Activated naive CD4-positive, alpha-beta T cell treated with anti-CD3 and anti-CD28 coated beads, Interleukin-2, amount 10 ng/mL, durations not matched to agents 7 days and 5 days (primary cell): ENCODE measurements at regions not wholly inside any gene's neighbourhood (a gene's known extent, or its start where the extent isn't known, plus 50 kb on each side); places are given as distances from the start of the nearest gene placed in this dataset.
"Not testable (repeated sequence)": the region's sequence is repeated elsewhere in the genome, so short reads cannot be mapped to it uniquely, and the experiment has no call there.

Experiments
- CTCF ChIA-PET: fragments of 350-600 bp; sonication (Branson Sonifier 250); formaldehyde crosslinking; loops from one replicate; lab custom pipeline; 2021; ENCODE audit warnings: antibody characterized with exemption; lab: Charles Lee
- DNase-seq: peaks from one replicate; pipeline ENCODE4 v3.0.0-alpha.2; 2020
- H3K27ac Mint-ChIP-seq: one replicate; pipeline ENCODE4 v1.8.0; 2021; ENCODE audit warnings: mild to moderate bottlenecking, moderate library complexity, mixed read lengths
- H3K27me3 Mint-ChIP-seq: one replicate; pipeline ENCODE4 v1.8.0; 2021; ENCODE audit warnings: mild to moderate bottlenecking, mixed read lengths
- H3K36me3 Mint-ChIP-seq: one replicate; pipeline ENCODE4 v1.8.0; 2021; ENCODE audit warnings: mixed read lengths
- H3K4me1 Mint-ChIP-seq: one replicate; pipeline ENCODE4 v1.8.0; 2021; ENCODE audit warnings: mixed read lengths
- H3K4me3 Mint-ChIP-seq: one replicate; pipeline ENCODE4 v1.8.0; 2021; ENCODE audit warnings: mild to moderate bottlenecking, moderate library complexity, mixed read lengths
- H3K9me3 Mint-ChIP-seq: one replicate; pipeline ENCODE4 v1.8.0; 2021; ENCODE audit warnings: mixed read lengths

DNA sequence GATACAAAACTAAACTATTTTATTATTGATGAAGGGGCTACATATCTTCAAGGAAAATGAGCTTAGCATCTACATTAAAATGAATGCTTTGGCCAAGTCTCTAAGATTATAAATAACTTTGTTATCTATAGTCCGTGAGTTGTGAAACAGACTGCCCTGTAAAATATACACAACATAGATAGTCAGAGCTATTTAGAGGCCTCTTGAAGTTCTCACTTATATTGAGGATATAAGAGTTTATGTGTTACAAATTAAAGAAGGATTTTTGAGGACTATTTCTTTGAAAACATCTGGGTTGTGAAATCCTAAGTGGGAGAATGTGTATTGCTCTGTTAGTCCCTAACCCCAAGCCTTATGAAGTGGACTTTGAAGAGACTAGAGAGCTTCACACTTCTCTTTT is 292.0 kb upstream of the CDH2 start:
- no peak overlapping the region for H3K4me3 Mint-ChIP-seq
- H3K4me1 Mint-ChIP-seq, result no peaks in the 10 kb centered on the region
- H3K27me3 Mint-ChIP-seq, result no peaks in the 10 kb centered on the region
- DNase-seq, result no peak
- no peak overlapping the region for H3K27ac Mint-ChIP-seq
- no peaks in the 10 kb centered on the region for H3K36me3 Mint-ChIP-seq
- peaks cover 8% of the 10 kb centered on the region for H3K9me3 Mint-ChIP-seq
- CTCF ChIA-PET, result no interaction called here

DNA sequence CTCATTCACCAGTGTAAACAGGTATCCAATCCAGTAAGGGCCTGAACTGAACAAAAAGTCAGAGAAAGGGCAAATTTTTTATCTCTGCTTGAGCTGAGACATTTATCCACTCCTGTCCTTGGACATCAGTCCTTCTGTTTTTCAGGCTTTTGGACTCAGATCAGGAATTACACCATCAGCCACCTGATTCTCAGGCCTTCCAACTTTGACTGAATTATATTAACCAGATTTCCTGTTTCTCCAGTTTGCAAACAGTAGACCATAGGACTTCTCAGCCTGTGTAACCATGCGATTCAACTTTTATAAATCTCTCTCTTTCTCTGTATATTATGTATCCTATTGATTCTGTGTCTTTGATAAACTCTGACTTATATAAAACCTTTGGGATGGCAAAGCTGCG is 289.3 kb upstream of the CDH2 start:
- Mint-ChIP-seq H3K4me3 (no peak overlapping the region), H3K27ac (no peak overlapping the region), H3K27me3 (no peaks in the 10 kb centered on the region), H3K9me3 (peaks cover 5% of the 10 kb centered on the region), H3K36me3 (no peaks in the 10 kb centered on the region), H3K4me1 (no peaks in the 10 kb centered on the region)
- DNase-seq, result no peak
- CTCF ChIA-PET, result no interaction called here

DNA sequence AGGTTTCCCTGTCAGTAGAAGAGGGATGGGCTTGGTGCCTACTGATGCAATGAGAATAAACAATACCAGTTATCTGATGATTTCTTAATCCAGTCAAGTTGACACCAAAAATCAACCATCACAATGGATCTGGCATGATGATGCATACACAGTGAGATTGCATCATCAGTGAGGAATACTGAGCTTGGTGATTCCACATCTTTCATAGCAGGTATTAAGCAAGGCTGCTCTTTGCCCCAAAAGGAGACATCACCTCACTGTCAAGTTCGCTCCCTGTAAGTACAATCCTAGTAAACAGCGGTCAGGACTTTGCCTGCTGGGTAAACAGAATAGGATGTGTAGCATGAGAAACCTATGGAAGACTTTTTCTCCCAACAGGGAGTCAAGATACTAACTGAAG is 282.7 kb upstream of the CDH2 start:
- CTCF ChIA-PET, result no interaction called here
- no peak overlapping the region for H3K4me3 Mint-ChIP-seq
- H3K4me1 Mint-ChIP-seq, result no peaks in the 10 kb centered on the region
- no peak for DNase-seq
- no peaks in the 10 kb centered on the region for H3K27me3 Mint-ChIP-seq
- H3K27ac Mint-ChIP-seq, result no peak overlapping the region
- no peaks in the 10 kb centered on the region for H3K36me3 Mint-ChIP-seq
- H3K9me3 Mint-ChIP-seq, result peaks cover 7% of the 10 kb centered on the region

DNA sequence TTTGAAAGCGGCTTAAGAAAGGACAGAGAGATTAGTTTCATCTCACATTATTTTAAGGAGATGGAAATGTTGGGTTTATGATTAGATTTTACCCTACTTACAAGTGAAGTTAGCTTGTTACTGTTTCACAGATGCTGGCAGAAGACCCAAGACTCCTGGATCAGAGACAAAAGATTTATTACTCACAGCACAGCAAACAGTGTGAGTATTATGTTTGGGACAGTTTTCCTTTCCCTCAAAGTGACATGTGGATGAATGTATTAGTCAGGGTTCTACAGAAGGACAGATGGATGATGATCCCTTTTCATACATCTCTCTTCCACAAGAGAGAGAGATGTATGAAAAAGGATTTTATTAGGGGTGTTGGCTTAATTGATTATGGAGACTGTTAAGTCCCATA is 281.8 kb upstream of the CDH2 start:
- Mint-ChIP-seq H3K36me3 (no peaks in the 10 kb centered on the region), H3K9me3 (peaks cover 8% of the 10 kb centered on the region), H3K27ac (no peak overlapping the region), H3K4me1 (no peaks in the 10 kb centered on the region), H3K4me3 (no peak overlapping the region), H3K27me3 (no peaks in the 10 kb centered on the region)
- DNase-seq, result no peak
- CTCF ChIA-PET, result no interaction called here

DNA sequence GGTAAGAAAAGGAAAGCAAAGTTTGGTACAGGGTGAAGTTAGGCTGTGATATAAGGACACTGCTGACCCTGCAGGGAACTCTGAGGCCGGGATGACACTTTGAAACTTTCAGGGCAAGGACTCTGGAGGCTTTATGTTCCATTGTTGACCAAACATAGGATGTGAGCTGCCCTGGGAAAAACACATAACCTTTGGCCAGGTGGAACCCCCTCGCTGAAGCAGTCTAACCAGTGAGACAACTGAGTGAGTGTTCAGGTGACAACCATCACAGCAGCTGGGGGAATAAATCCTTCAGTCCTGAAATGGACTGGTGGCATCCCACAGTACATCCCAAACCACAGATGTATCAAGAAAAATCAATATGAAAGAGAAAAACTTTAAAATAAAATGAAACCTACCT is 280.9 kb upstream of the CDH2 start:
- no peaks in the 10 kb centered on the region for H3K27me3 Mint-ChIP-seq
- H3K4me1 Mint-ChIP-seq, result no peaks in the 10 kb centered on the region
- no peaks in the 10 kb centered on the region for H3K36me3 Mint-ChIP-seq
- DNase-seq, result no peak
- H3K9me3 Mint-ChIP-seq, result peaks cover 8% of the 10 kb centered on the region
- H3K27ac Mint-ChIP-seq, result no peak overlapping the region
- CTCF ChIA-PET, result no interaction called here
- no peak overlapping the region for H3K4me3 Mint-ChIP-seq

DNA sequence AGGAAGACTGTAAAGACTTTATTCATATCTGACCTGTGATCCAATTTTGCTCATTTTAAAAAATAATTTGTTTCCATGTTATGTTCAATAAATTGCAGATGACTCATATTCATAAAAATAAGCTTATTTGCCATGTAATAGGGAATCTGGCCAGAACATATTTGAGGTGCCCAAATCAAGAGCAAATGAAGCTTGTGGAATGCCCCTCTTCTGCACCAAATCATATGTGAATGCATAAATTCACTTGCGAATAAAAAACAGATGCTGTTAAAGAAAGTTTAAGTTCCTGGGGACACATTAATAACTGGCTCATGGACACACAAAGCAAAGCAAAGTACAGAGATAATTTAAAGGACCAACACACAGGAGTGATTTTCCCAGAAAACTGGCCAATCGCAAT is 279.0 kb upstream of the CDH2 start:
- CTCF ChIA-PET, result no interaction called here
- no peak for DNase-seq
- Mint-ChIP-seq H3K27me3 (no peaks in the 10 kb centered on the region), H3K9me3 (peaks cover 9% of the 10 kb centered on the region), H3K36me3 (no peaks in the 10 kb centered on the region), H3K27ac (no peak overlapping the region), H3K4me1 (no peaks in the 10 kb centered on the region), H3K4me3 (no peak overlapping the region)

DNA sequence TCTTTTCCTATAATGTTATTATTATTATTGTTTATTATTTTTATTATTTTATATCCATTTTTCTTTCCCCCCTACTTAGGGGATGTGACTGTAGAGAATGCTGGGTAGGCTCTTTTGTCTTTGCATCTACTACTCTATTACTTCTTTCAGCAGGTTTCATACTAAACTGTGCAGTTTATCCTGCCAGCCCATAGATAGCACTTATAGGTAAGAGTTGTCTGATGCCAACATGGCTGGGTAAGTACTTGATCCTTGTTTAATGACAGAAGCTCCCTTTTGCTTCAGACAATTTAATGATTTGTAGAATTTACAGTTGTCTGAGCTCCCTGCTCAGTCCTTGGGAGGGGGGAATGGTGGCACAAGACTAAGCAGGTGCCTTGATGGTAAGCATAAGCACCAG is 262.9 kb upstream of the CDH2 start:
- no peak for DNase-seq
- H3K27ac Mint-ChIP-seq, result no peak overlapping the region
- CTCF ChIA-PET, result no interaction called here
- H3K9me3 Mint-ChIP-seq, result peaks cover 12% of the 10 kb centered on the region
- no peaks in the 10 kb centered on the region for H3K36me3 Mint-ChIP-seq
- H3K4me3 Mint-ChIP-seq, result no peak overlapping the region
- no peaks in the 10 kb centered on the region for H3K27me3 Mint-ChIP-seq
- H3K4me1 Mint-ChIP-seq, result no peaks in the 10 kb centered on the region

DNA sequence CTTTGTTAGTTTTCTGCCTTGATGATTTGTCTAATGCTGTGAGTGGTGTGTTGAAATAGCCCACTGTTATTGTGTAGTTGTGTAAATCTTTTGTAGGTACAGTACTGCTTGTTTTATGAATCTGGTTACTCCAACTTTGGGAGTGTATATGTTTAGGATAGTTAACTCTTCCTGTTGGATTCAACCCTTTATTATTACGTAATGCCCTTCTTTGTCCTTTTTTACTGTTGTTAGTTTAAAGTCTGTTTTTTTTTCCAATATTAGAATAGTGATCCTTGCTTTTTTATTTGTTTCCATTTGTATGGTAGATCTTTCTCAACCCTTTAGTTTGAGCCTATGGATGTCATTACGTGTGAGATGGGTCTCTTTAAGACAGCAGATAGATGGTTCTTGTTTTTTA is 261.5 kb upstream of the CDH2 start:
- no peaks in the 10 kb centered on the region for H3K4me1 Mint-ChIP-seq
- CTCF ChIA-PET, result no interaction called here
- no peak overlapping the region for H3K27ac Mint-ChIP-seq
- H3K36me3 Mint-ChIP-seq, result no peaks in the 10 kb centered on the region
- H3K9me3 Mint-ChIP-seq, result peaks cover 14% of the 10 kb centered on the region
- no peaks in the 10 kb centered on the region for H3K27me3 Mint-ChIP-seq
- DNase-seq, result no peak
- H3K4me3 Mint-ChIP-seq, result no peak overlapping the region

DNA sequence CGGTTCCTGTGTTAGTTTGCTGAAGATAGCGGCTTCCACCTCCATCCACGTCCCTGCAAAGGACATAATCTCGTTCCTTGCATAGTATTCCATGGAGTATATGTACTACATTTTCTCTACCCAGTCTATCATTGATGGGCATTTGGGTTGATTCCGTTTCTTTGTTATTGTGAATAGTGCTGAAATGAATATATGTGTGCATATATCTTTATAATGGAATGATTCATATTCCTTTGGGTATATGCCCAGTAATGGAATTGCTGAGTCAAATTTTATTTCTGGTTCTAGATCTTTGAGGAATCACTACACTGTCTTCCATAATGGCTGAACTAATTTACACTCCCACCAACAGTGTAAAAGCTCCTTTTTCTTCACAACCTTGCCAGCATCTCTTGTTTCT is 255.4 kb upstream of the CDH2 start:
- H3K27me3 Mint-ChIP-seq, result no peaks in the 10 kb centered on the region
- H3K4me3 Mint-ChIP-seq, result no peak overlapping the region
- no peaks in the 10 kb centered on the region for H3K36me3 Mint-ChIP-seq
- H3K9me3 Mint-ChIP-seq, result peaks cover 9% of the 10 kb centered on the region
- no peak for DNase-seq
- H3K4me1 Mint-ChIP-seq, result no peaks in the 10 kb centered on the region
- H3K27ac Mint-ChIP-seq, result no peak overlapping the region
- CTCF ChIA-PET, result no interaction called here

DNA sequence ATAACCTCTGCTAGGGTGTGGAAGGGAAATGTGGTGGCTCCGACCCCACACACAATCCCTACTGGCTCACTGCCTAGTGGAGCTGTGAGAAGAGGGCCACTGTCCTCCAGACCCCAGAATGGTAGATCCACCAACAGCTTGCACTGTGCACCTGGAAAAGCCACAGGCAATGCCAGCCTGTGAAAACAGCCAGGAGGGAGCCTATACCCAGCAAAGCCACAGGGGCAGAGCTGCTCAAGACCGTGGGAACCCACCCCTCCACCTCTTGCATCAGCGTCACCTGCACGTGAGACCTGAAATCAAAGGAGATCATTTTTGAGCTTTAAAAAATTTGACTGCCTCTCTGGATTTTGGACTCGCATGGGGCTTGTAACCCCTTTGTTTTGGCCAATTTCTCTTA is 249.0 kb upstream of the CDH2 start:
- peaks cover 25% of the 10 kb centered on the region for H3K9me3 Mint-ChIP-seq
- H3K36me3 Mint-ChIP-seq, result no peaks in the 10 kb centered on the region
- no peaks in the 10 kb centered on the region for H3K27me3 Mint-ChIP-seq
- no peak overlapping the region for H3K4me3 Mint-ChIP-seq
- no peak for DNase-seq
- CTCF ChIA-PET, result no interaction called here
- no peak overlapping the region for H3K27ac Mint-ChIP-seq
- no peaks in the 10 kb centered on the region for H3K4me1 Mint-ChIP-seq

DNA sequence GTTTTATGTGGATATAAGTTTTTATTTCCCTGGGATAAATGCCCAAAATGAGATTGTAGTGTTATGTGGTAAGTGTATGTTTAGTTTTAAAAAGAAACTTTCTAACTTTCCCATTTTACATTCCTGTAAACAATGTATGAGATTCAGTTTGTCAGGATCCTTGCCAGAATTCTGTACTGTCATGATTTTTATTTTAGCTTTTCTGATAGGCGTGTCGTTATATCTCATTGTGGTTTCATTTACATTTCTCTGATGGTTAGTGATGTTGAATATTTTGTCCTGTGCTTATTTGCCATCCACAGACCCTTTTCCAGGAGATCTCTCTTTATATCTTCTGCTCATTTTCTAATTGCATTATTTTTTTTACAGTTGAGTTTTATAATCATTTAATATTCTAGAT is 245.6 kb upstream of the CDH2 start:
- Mint-ChIP-seq H3K36me3 (no peaks in the 10 kb centered on the region), H3K9me3 (peaks cover 21% of the 10 kb centered on the region), H3K4me3 (no peak overlapping the region), H3K4me1 (no peaks in the 10 kb centered on the region), H3K27ac (no peak overlapping the region), H3K27me3 (no peaks in the 10 kb centered on the region)
- CTCF ChIA-PET, result no interaction called here
- DNase-seq, result no peak

DNA sequence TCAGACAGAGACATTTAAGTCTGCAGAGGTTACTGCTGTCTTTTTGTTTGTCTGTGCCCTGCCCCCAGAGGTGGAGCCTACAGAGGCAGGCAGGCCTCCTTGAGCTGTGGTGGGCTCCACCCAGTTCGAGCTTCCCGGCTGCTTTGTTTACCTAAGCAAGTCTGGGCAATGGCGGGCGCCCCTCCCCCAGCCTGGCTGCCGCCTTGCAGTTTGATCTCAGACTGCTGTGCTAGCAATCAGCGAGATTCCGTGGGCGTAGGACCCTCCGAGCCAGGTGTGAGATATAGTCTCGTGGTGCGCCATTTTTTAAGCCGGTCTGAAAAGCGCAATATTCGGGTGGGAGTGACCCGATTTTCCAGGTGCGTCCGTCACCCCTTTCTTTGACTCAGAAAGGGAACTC is 245.0 kb upstream of the CDH2 start:
- H3K36me3 Mint-ChIP-seq, DNase-seq, H3K27ac Mint-ChIP-seq, H3K27me3 Mint-ChIP-seq, H3K4me3 Mint-ChIP-seq, H3K4me1 Mint-ChIP-seq, CTCF ChIA-PET: not testable (repeated sequence)
- H3K9me3 Mint-ChIP-seq, result peaks cover 21% of the 10 kb centered on the region

DNA sequence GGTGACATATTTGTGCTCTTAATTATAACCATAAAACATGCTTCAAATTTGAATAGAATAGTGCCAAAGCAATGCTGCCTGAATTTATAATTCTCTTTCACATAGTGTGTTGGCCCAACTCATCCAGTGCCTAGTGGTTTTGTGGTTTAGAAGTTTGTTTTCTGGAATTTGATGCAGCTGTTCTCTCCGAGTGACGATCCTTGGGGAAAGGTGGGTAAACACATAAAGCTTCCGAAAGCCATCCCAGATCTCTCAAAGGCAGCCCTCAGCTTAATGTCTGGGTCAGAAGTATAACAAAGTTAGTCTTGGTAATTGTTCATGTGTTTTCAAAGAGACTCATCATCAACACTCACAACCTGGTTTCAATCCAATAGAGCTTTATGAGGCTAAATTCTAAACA is 235.6 kb upstream of the CDH2 start:
- no peaks in the 10 kb centered on the region for H3K4me1 Mint-ChIP-seq
- H3K4me3 Mint-ChIP-seq, result no peak overlapping the region
- no peaks in the 10 kb centered on the region for H3K27me3 Mint-ChIP-seq
- CTCF ChIA-PET, result no interaction called here
- no peak overlapping the region for H3K27ac Mint-ChIP-seq
- no peak for DNase-seq
- H3K36me3 Mint-ChIP-seq, result no peaks in the 10 kb centered on the region
- H3K9me3 Mint-ChIP-seq, result peaks cover 2% of the 10 kb centered on the region

DNA sequence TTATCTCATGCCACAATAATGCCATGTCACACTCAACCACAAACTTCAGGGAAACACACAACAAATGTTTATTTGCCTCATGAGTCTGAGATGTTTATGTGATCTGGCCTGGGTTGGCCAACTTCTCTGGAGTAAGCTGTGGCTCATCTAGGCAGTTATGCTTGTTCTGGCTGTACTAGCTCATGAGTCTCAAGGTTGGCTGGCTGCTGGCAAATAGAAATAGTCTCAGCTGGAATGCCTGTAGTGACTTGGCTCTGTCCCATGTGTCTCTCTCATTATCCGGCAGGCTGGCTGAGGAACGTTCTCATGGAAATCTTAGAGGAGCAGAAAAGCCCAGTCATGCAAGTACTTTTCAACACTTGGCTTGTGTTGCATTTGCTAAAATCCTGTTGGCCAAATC is 234.9 kb upstream of the CDH2 start:
- CTCF ChIA-PET, result no interaction called here
- Mint-ChIP-seq H3K36me3 (no peaks in the 10 kb centered on the region), H3K27me3 (no peaks in the 10 kb centered on the region), H3K4me3 (no peak overlapping the region), H3K4me1 (no peaks in the 10 kb centered on the region), H3K27ac (no peak overlapping the region), H3K9me3 (peaks cover 2% of the 10 kb centered on the region)
- no peak for DNase-seq

DNA sequence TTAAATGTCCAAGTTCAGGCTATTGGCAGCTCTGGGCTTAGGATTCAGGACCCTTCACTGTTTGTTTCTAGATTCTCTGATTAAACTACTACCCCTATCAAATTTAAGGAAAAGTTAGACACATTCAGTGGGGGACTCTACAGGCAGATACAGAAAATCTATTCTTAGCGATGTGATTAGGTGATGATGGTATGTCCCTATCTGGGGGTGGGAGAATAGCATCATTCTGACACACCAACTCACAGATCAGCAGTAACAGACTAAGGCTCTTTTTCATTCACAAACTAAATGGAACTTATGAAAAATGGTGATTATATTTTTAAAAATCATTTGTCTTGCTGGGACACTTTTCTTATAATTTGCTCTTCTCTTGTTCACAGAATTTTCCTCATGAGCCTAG is 232.9 kb upstream of the CDH2 start:
- H3K4me3 Mint-ChIP-seq, result no peak overlapping the region
- H3K27me3 Mint-ChIP-seq, result no peaks in the 10 kb centered on the region
- CTCF ChIA-PET, result no interaction called here
- H3K9me3 Mint-ChIP-seq, result peaks cover 2% of the 10 kb centered on the region
- H3K36me3 Mint-ChIP-seq, result no peaks in the 10 kb centered on the region
- no peak overlapping the region for H3K27ac Mint-ChIP-seq
- DNase-seq, result no peak
- no peaks in the 10 kb centered on the region for H3K4me1 Mint-ChIP-seq

DNA sequence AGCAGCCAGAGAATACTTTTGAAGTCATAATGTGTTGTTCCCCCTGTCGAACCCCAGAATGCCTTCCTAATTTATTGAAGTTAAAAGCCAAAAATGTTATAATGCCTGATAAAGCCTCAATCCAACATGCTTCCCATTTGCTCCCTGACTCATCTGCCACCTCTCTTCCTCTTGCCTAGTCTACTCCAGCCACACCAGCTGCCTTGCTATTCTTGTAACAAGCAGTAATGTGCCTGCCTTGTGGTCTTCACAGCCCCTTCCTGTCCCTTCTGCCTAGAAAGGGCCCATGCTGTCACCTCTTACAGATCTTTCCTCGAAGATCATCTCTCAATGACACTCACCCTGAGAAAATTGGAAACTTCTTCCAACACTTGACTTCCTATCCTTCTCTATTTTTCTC is 231.6 kb upstream of the CDH2 start:
- no peaks in the 10 kb centered on the region for H3K36me3 Mint-ChIP-seq
- CTCF ChIA-PET, result no interaction called here

More for the DNA sequence above, 231.6 kb upstream of the CDH2 start:
- Mint-ChIP-seq H3K27ac (no peak overlapping the region), H3K4me3 (no peak overlapping the region), H3K27me3 (no peaks in the 10 kb centered on the region), H3K9me3 (peaks cover 2% of the 10 kb centered on the region), H3K4me1 (no peaks in the 10 kb centered on the region)
- DNase-seq, result no peak
